ENCODE measurements at regions not wholly inside any gene's neighbourhood (a gene's known extent, or its start where the extent isn't known, plus 50 kb on each side); places are given as distances from the start of the nearest gene placed in this dataset.

DNA sequence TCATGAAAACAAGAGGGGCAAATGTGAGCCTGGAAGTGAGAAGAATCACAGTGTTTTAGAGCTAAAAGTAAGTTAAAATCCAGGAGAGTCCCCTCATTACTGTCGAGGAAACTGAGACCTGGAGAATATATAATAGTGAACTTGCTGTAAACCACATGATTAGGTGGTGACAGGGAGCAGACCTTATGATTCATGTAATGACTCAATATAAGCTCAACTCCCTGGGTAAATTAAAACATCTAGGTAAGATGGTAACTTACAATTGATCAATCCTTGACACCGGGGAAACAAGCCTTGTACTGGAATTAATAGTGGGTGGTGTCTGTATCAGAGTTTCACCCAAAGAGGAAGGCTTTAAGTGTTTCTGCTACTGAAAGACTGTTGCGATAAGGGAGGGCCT, 269.3 kb downstream of the SNAPC1 start:
- CTCF ChIA-PET = no interaction called here
- H2BK15ac ChIP-seq (ENCODE audit: low read depth, low read length) = no peak overlapping the region

More for the DNA sequence above, 269.3 kb downstream of the SNAPC1 start:
- no peak overlapping the region for H3K18ac ChIP-seq (ENCODE audit: low read depth, low read length)
- H3K9ac ChIP-seq (ENCODE audit: low read depth, low read length) = no peak overlapping the region
- dilution Hi-C loops (cut with HindIII; ENCODE audit: low sequenced_read_pairs, unreplicated experiment) (no loop called here), in situ Hi-C loops (cut with MboI; ENCODE audit: low sequenced_read_pairs) (no loop called here), intact Hi-C loops (cut with micrococcal nuclease) (no loop called here)
- no peak overlapping the region for H3K14ac ChIP-seq (replicated peaks; ENCODE audit: low read depth, low read length)
- no peaks in the 10 kb centered on the region for H3K9me3 ChIP-seq (ENCODE audit: control insufficient read depth, insufficient read depth, low read length)
- POLR2A ChIA-PET (ENCODE audit: unreplicated experiment) = no interaction called here
- no peak overlapping the region for H2AFZ ChIP-seq (replicated peaks; ENCODE audit: low read length, poor library complexity)
- DNase-seq (no peak), ATAC-seq (ENCODE audit: low read depth) (no peak)
- H3K23ac ChIP-seq (ENCODE audit: low read depth, low read length) = no peak overlapping the region
- no peaks in the 10 kb centered on the region for H3K27me3 ChIP-seq (ENCODE audit: control insufficient read depth, insufficient read depth, low read length)
- no peaks in the 10 kb centered on the region for H3K9me1 ChIP-seq (ENCODE audit: insufficient read depth, low read length)
- H4K91ac ChIP-seq (ENCODE audit: insufficient read depth, low read depth, low read length) = no peak overlapping the region
- H3K4ac ChIP-seq (ENCODE audit: low read depth, low read length) = no peak overlapping the region
- TF ChIP-seq MAZ (IDR thresholded peaks at IDR 0.05; ENCODE audit: borderline replicate concordance, low read depth, low read length) (no peak), CEBPB (IDR thresholded peaks at IDR 0.05; ENCODE audit: low read depth, low read length) (no peak), RFX5 (IDR thresholded peaks at IDR 0.05; ENCODE audit: low read depth, low read length) (no peak), RAD21 (IDR thresholded peaks at IDR 0.05; ENCODE audit: low read length) (no peak), SMC3 (IDR thresholded peaks at IDR 0.05; ENCODE audit: low read depth, low read length) (no peak), MXI1 (IDR thresholded peaks at IDR 0.05; ENCODE audit: borderline replicate concordance, low read depth, low read length) (no peak)
- TF ChIP-seq, protein P1, sequence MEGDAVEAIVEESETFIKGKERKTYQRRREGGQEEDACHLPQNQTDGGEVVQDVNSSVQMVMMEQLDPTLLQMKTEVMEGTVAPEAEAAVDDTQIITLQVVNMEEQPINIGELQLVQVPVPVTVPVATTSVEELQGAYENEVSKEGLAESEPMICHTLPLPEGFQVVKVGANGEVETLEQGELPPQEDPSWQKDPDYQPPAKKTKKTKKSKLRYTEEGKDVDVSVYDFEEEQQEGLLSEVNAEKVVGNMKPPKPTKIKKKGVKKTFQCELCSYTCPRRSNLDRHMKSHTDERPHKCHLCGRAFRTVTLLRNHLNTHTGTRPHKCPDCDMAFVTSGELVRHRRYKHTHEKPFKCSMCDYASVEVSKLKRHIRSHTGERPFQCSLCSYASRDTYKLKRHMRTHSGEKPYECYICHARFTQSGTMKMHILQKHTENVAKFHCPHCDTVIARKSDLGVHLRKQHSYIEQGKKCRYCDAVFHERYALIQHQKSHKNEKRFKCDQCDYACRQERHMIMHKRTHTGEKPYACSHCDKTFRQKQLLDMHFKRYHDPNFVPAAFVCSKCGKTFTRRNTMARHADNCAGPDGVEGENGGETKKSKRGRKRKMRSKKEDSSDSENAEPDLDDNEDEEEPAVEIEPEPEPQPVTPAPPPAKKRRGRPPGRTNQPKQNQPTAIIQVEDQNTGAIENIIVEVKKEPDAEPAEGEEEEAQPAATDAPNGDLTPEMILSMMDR (conservative IDR thresholded peaks at IDR 0.05; ENCODE audit: low read depth, low read length) = no peak
- no peak overlapping the region for H3K27ac ChIP-seq (ENCODE audit: insufficient read depth, low read length)
- BruUV-seq (replicated peaks) = no TSS peak
- no peaks in the 10 kb centered on the region for H3K36me3 ChIP-seq (ENCODE audit: control insufficient read depth, insufficient read depth, low read length)
- H3K79me1 ChIP-seq (ENCODE audit: low read depth in 1 of 2, low read length in 2 of 2) = no peaks in the 10 kb centered on the region
- no peak overlapping the region for H3K4me3 ChIP-seq (ENCODE audit: insufficient read depth, low read depth, low read length)
- WGBS, 2 experiments (ENCODE audit: extremely low coverage in 2 of 2, insufficient read length in 1 of 2) = 100% methylated on average over 1 of the region's 3 CpGs; no CpG with 5 or more reads in 1 of the 2 experiments
- no peak overlapping the region for H4K5ac ChIP-seq (ENCODE audit: low read depth, low read length)
- no peak overlapping the region for H4K8ac ChIP-seq (ENCODE audit: low read depth in 2 of 2, low read length in 2 of 2)
- H3K4me2 ChIP-seq (ENCODE audit: low read depth, low read length) = no peak overlapping the region
- no peaks in the 10 kb centered on the region for H4K20me1 ChIP-seq (ENCODE audit: insufficient read depth, low read length)
- no peak overlapping the region for H3K56ac ChIP-seq (ENCODE audit: extremely low read depth, insufficient read depth, low read length)
- H2BK5ac ChIP-seq (ENCODE audit: low read depth, low read length, poor library complexity, severe bottlenecking) = no peak overlapping the region
- H2BK120ac ChIP-seq (ENCODE audit: low read depth, low read length) = no peak overlapping the region
- H2AK5ac ChIP-seq (ENCODE audit: low read depth, low read length) = no peak overlapping the region
- no peak overlapping the region for H2AK9ac ChIP-seq (replicated peaks; ENCODE audit: low read depth, low read length, poor library complexity)
- H3K4me1 ChIP-seq (ENCODE audit: control insufficient read depth, insufficient read depth, low read length) = peaks cover 2% of the 10 kb centered on the region; the same call in 1 of the 2 replicates
- no peak overlapping the region for H2BK20ac ChIP-seq (ENCODE audit: low read depth, low read length)

All from IMR-90 (cell line).